ENCODE measurements at regions not wholly inside any gene's neighbourhood (a gene's known extent, or its start where the extent isn't known, plus 50 kb on each side); places are given as distances from the start of the nearest gene placed in this dataset.

GRCh38 chr20:51249781-51250180, 226.9 kb upstream of the KCNG1 start:
- TF ChIP-seq CTCF (IDR thresholded peaks at IDR 0.05; ENCODE audit: low read depth, low read length) = no peak
- no peak for TF ChIP-seq EZH2phosphoT487 (IDR thresholded peaks at IDR 0.05; ENCODE audit: low read depth)
